K562 (cell line): ENCODE measurements at regions not wholly inside any gene's neighbourhood (a gene's known extent, or its start where the extent isn't known, plus 50 kb on each side); places are given as distances from the start of the nearest gene placed in this dataset.

ENCODE experiments used
- ATAC-seq: fragments of 200-7000 bp; cut with Tn5 transposase; 3 replicates; pipeline ENCODE4 v1.9.1; 2020; ENCODE audit warnings: moderate library complexity
- BruUV-seq: library from RNA; stranded (reverse); fragments of 400-500 nt; replicated peaks from 2 replicates; lab custom pipeline; 2021; lab: Mats Ljungman, UMichigan
- CTCF ChIA-PET: fragments of 300-600 bp; formaldehyde crosslinking; extraction: SDS; loops from one replicate; lab custom pipeline; 2021; ENCODE audit warnings: low intra/inter-chr PET ratio; lab: Yijun Ruan, JAX
- POLR2A ChIA-PET: fragments of 300-600, 350-650 bp; sonication (Branson Sonifier 250); formaldehyde crosslinking; extraction: SDS; loops from one replicate; lab custom pipeline; 2021; ENCODE audit warnings: antibody characterized with exemption, inconsistent platforms; lab: Yijun Ruan, JAX
- DNase-seq, 4 experiments: peaks; one replicate each; pipeline versions ENCODE4 v3.0.0 to v3.0.0-alpha.2; 2011 to 2018; ENCODE audit warnings: low spot score in 3 of 4, mixed read lengths in 3 of 4; ENCODE audit errors: extremely low read depth in 1 of 4
- FAIRE-seq: peaks from 2 replicates; lab custom pipeline; 2011; peaks lifted over from hg19 to GRCh38; lab: Jason Lieb, UNC
- H2AFZ ChIP-seq: 2 replicates; pipeline ENCODE4 v1.6.0; 2011; ENCODE audit warnings: low read depth, low read length, control low read depth, inconsistent platforms
- H3K27ac ChIP-seq: fragments of 200-600 bp; 3 replicates; pipeline ENCODE4 v1.8.0; 2011; ENCODE audit warnings: low read depth, mild to moderate bottlenecking, control low read depth, inconsistent platforms, low read length, moderate library complexity, mixed read lengths; ENCODE audit errors: extremely low read depth
- H3K27me3 ChIP-seq, 2 experiments: fragments of 300-600 bp in 1 of 2; 2 replicates in 1 of 2; 3 replicates in 1 of 2; pipeline versions ENCODE4 v1.6.0 to v1.8.0; 2011; ENCODE audit warnings: inconsistent platforms in 2 of 2, low read length in 2 of 2, mild to moderate bottlenecking in 1 of 2, mixed read lengths in 1 of 2, moderate library complexity in 1 of 2; ENCODE audit not compliant: control insufficient read depth in 2 of 2, insufficient read depth in 2 of 2
- H3K36me3 ChIP-seq: fragments of 300-600 bp; 3 replicates; pipeline ENCODE4 v1.8.0; 2011; ENCODE audit warnings: mild to moderate bottlenecking, low read length, inconsistent platforms; ENCODE audit not compliant: control insufficient read depth, insufficient read depth
- H3K4me1 ChIP-seq, 2 experiments: fragments of 200-600 bp in 1 of 2; replicated peaks in 1 of 2; 2 replicates in 1 of 2; 3 replicates in 1 of 2; pipeline versions ENCODE4 v1.5.1 to v1.8.0; 2011; ENCODE audit warnings: inconsistent platforms in 2 of 2, low read length in 2 of 2, mild to moderate bottlenecking in 1 of 2, mixed read lengths in 1 of 2, moderate library complexity in 1 of 2; ENCODE audit not compliant: control insufficient read depth in 2 of 2, insufficient read depth in 2 of 2
- H3K4me2 ChIP-seq: 2 replicates; pipeline ENCODE4 v1.6.1; 2011; ENCODE audit warnings: low read length, control low read depth, inconsistent platforms, mixed read lengths; ENCODE audit not compliant: insufficient read depth
- H3K4me3 ChIP-seq: fragments of 200-600 bp; sonication (generic), shearing (Covaris generic); 2 replicates; pipeline ENCODE4 v1.5.1; 2016; ENCODE audit warnings: control low read depth, inconsistent platforms
- H3K79me2 ChIP-seq: fragments of 200-600 bp; 3 replicates; pipeline ENCODE4 v1.8.0; 2011; ENCODE audit warnings: low read length, inconsistent platforms; ENCODE audit not compliant: control insufficient read depth, insufficient read depth
- H3K9ac ChIP-seq, 2 experiments: 2 replicates each; pipeline versions ENCODE4 v1.6.0 to v1.6.1; 2011; ENCODE audit warnings: low read depth in 2 of 2, low read length in 2 of 2, control low read depth in 1 of 2, inconsistent platforms in 1 of 2, mild to moderate bottlenecking in 1 of 2, mixed read lengths in 1 of 2; ENCODE audit not compliant: insufficient read depth in 1 of 2
- H3K9me1 ChIP-seq: one replicate; pipeline ENCODE4 v1.6.0; 2011; ENCODE audit warnings: inconsistent platforms, mild to moderate bottlenecking, low read length, moderate library complexity; ENCODE audit not compliant: control insufficient read depth, insufficient read depth
- H3K9me3 ChIP-seq: replicated peaks from 2 replicates; pipeline ENCODE4 v1.5.1; 2011; ENCODE audit warnings: low read depth, low read length, inconsistent platforms; ENCODE audit not compliant: control insufficient read depth, insufficient read depth
- H4K20me1 ChIP-seq: replicated peaks from 2 replicates; pipeline ENCODE4 v1.6.1; 2011; ENCODE audit warnings: low read length, inconsistent platforms, mixed read lengths; ENCODE audit not compliant: control insufficient read depth, insufficient read depth
- ARID4B ChIP-seq: sonication (generic); formaldehyde crosslinking; IDR thresholded peaks from 2 replicates; pipeline ENCODE4 v1.8.0; 2022; ENCODE audit warnings: mild to moderate bottlenecking, missing genetic modification reagents
- CTCF ChIP-seq, 3 experiments: IDR thresholded peaks in 2 of 3; conservative IDR thresholded peaks in 1 of 3; 2 replicates each; pipeline ENCODE4 v1.5.1; 2011 to 2012; ENCODE audit warnings: low read length in 3 of 3, mild to moderate bottlenecking in 3 of 3, control low read depth in 2 of 3, improper control_type of control experiment in 1 of 3, inconsistent platforms in 1 of 3, low read depth in 1 of 3, mixed read lengths in 1 of 3, moderate library complexity in 1 of 3; ENCODE audit not compliant: insufficient read depth in 2 of 3
- MAFK ChIP-seq: IDR thresholded peaks from 2 replicates; pipeline ENCODE4 v1.6.1; 2011; ENCODE audit warnings: low read length, improper control_type of control experiment
- NELFE ChIP-seq: IDR thresholded peaks from 2 replicates; pipeline ENCODE4 v1.6.1; 2011; ENCODE audit warnings: mild to moderate bottlenecking; ENCODE audit not compliant: insufficient read depth, insufficient read length
- NFE2 ChIP-seq: IDR thresholded peaks from 2 replicates; pipeline ENCODE4 v1.6.1; 2014; ENCODE audit warnings: antibody characterized with exemption, low read depth
- PHF21A ChIP-seq: fragments of 450-650 bp; IDR thresholded peaks from 2 replicates; pipeline ENCODE4 v1.6.1; 2017; ENCODE audit warnings: low read depth, borderline replicate concordance
- SIX5 ChIP-seq, 2 experiments: IDR thresholded peaks; 2 replicates each; pipeline ENCODE4 v1.6.1; 2011; ENCODE audit warnings: low read length in 2 of 2, borderline replicate concordance in 1 of 2, low read depth in 1 of 2, mild to moderate bottlenecking in 1 of 2, moderate library complexity in 1 of 2; ENCODE audit not compliant: insufficient read depth in 1 of 2
- ZNF778 ChIP-seq: fragments of 450-650 bp; formaldehyde crosslinking; IDR thresholded peaks from 2 replicates; pipeline ENCODE4 v1.4.0; 2020; ENCODE audit warnings: mild to moderate bottlenecking, moderate library complexity
- WGBS: fragments of 100-300 bp; shearing (Covaris generic); methylation state at CpG from one replicate; pipeline ENCODE4 v1.1.6; 2016; ENCODE audit warnings: low coverage, mixed read lengths; ENCODE audit not compliant: insufficient coverage; ENCODE audit errors: missing lambda C conversion rate; 5-methylcytosine and 5-hydroxymethylcytosine counted together
- in situ Hi-C: fragments of 300-500 bp; cut with MboI; formaldehyde crosslinking; loops from 4 replicates; pipeline ENCODE4 v1.15.0; 2018; ENCODE audit warnings: inconsistent platforms, mixed read lengths
- intact Hi-C: fragments of 100-400 bp; cut with micrococcal nuclease; formaldehyde crosslinking; loops from 2 replicates; pipeline ENCODE4 v1.14.2; 2022
- TF ChIP-seq, protein P1 (sequence below): fragments of 450-650 bp; IDR thresholded peaks from 2 replicates; pipeline ENCODE4 v1.6.1; 2017; ENCODE audit warnings: antibody characterized with exemption, mild to moderate bottlenecking

- no peaks in the 10 kb centered on the region for H3K79me2 ChIP-seq
- no peaks in the 10 kb centered on the region for H3K9me3 ChIP-seq
- H3K4me2 ChIP-seq = no peak overlapping the region
- intact Hi-C loops = no loop called here
- H4K20me1 ChIP-seq = no peaks in the 10 kb centered on the region
- WGBS = 0% methylated on average over 1 of the region's 1 CpG
- no peak overlapping the region for H3K27ac ChIP-seq
- no TSS peak for BruUV-seq
- no peak for ATAC-seq
- no peak for TF ChIP-seq PHF21A
- TF ChIP-seq ARID4B = no peak
- no peak for TF ChIP-seq NELFE
- TF ChIP-seq NFE2 = no peak
- TF ChIP-seq SIX5 (IDR thresholded peaks at IDR 0.05; ENCODE audit: borderline replicate concordance in 1 of 2, insufficient read depth in 1 of 2, low read depth in 1 of 2, low read length in 2 of 2) = no peak
- no peak for TF ChIP-seq CTCF (IDR thresholded peaks at IDR 0.05 in 2 of 3, conservative IDR thresholded peaks at IDR 0.05 in 1 of 3; ENCODE audit: insufficient read depth in 2 of 3, low read depth in 1 of 3, low read length in 3 of 3)
- no peak for TF ChIP-seq ZNF778 (CRISPR knock-in tag)
- no peak for TF ChIP-seq MAFK
- TF ChIP-seq, protein P1, sequence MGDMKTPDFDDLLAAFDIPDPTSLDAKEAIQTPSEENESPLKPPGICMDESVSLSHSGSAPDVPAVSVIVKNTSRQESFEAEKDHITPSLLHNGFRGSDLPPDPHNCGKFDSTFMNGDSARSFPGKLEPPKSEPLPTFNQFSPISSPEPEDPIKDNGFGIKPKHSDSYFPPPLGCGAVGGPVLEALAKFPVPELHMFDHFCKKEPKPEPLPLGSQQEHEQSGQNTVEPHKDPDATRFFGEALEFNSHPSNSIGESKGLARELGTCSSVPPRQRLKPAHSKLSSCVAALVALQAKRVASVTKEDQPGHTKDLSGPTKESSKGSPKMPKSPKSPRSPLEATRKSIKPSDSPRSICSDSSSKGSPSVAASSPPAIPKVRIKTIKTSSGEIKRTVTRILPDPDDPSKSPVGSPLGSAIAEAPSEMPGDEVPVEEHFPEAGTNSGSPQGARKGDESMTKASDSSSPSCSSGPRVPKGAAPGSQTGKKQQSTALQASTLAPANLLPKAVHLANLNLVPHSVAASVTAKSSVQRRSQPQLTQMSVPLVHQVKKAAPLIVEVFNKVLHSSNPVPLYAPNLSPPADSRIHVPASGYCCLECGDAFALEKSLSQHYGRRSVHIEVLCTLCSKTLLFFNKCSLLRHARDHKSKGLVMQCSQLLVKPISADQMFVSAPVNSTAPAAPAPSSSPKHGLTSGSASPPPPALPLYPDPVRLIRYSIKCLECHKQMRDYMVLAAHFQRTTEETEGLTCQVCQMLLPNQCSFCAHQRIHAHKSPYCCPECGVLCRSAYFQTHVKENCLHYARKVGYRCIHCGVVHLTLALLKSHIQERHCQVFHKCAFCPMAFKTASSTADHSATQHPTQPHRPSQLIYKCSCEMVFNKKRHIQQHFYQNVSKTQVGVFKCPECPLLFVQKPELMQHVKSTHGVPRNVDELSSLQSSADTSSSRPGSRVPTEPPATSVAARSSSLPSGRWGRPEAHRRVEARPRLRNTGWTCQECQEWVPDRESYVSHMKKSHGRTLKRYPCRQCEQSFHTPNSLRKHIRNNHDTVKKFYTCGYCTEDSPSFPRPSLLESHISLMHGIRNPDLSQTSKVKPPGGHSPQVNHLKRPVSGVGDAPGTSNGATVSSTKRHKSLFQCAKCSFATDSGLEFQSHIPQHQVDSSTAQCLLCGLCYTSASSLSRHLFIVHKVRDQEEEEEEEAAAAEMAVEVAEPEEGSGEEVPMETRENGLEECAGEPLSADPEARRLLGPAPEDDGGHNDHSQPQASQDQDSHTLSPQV = no peak
- H3K9ac ChIP-seq = no peak overlapping the region
- FAIRE-seq = no peak
- H3K4me1 ChIP-seq = no peaks in the 10 kb centered on the region
- no peak for DNase-seq
- H3K36me3 ChIP-seq = no peaks in the 10 kb centered on the region
- no peaks in the 10 kb centered on the region for H3K9me1 ChIP-seq
- in situ Hi-C loops = no loop called here
- ChIA-PET CTCF (no interaction called here), POLR2A (no interaction called here)
- H3K4me3 ChIP-seq = no peak overlapping the region
- H2AFZ ChIP-seq = no peak overlapping the region
- H3K27me3 ChIP-seq = no peaks in the 10 kb centered on the region
These were observed 634.7 kb downstream of the PCDH17 start for GRCh38 chr13:58266271-58266670.
